ENCODE measurements at regions not wholly inside any gene's neighbourhood (a gene's known extent, or its start where the extent isn't known, plus 50 kb on each side); places are given as distances from the start of the nearest gene placed in this dataset.

DNA sequence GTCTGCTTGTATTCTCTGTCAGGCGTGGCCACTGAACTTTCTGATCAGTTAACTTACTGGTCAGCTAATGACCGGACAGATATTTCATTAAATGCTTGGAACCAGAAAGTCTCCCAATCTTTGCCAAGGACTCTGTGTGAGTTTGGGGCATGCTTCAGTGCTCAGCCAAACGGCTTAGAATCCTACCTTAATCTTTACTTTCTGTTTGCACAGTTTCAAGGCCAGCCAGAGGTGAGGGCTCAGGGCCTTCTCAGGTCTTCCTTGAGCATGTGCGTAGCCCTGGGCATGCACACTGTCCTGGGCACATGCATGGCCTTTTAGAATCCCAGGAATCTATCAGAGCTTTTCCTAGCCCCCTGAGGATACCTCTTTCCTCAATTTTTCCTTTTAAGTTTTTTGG is 230.1 kb downstream of the RAB11FIP4 start:
- in situ Hi-C loops (cut with MboI): no loop called here
- BruUV-seq (replicated peaks): no TSS peak
- DNase-seq (ENCODE audit: extremely low read depth in 1 of 4, low spot score in 3 of 4): no peak
- TF ChIP-seq, protein P1, sequence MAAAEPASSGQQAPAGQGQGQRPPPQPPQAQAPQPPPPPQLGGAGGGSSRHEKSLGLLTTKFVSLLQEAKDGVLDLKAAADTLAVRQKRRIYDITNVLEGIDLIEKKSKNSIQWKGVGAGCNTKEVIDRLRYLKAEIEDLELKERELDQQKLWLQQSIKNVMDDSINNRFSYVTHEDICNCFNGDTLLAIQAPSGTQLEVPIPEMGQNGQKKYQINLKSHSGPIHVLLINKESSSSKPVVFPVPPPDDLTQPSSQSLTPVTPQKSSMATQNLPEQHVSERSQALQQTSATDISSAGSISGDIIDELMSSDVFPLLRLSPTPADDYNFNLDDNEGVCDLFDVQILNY (CRISPR knock-in tag; IDR thresholded peaks at IDR 0.05): no peak
- TF ChIP-seq MYNN (IDR thresholded peaks at IDR 0.05) (no peak), MYNN (CRISPR knock-in tag; IDR thresholded peaks at IDR 0.05) (no peak), ZNF133 (CRISPR knock-in tag; IDR thresholded peaks at IDR 0.05) (no peak), MTF1 (CRISPR knock-in tag; IDR thresholded peaks at IDR 0.05; ENCODE audit: borderline replicate concordance) (no peak), FOXJ2 (tag; IDR thresholded peaks at IDR 0.05) (no peak), SMAD2 (IDR thresholded peaks at IDR 0.05; ENCODE audit: low read depth, low read length) (no peak), ARNT (IDR thresholded peaks at IDR 0.05) (no peak), PML (IDR thresholded peaks at IDR 0.05; ENCODE audit: low read length) (no peak), ZNF766 (CRISPR knock-in tag; conservative IDR thresholded peaks at IDR 0.05) (no peak), L3MBTL2 (IDR thresholded peaks at IDR 0.05) (no peak), ARID2 (IDR thresholded peaks at IDR 0.05) (no peak), ZNF668 (CRISPR knock-in tag; IDR thresholded peaks at IDR 0.05) (no peak), BDP1 (IDR thresholded peaks at IDR 0.05; ENCODE audit: insufficient read depth, insufficient read length) (no peak), ETV5 (CRISPR knock-in tag; IDR thresholded peaks at IDR 0.05; ENCODE audit: low read depth) (no peak), ZBTB1 (CRISPR knock-in tag; IDR thresholded peaks at IDR 0.05; ENCODE audit: borderline replicate concordance, low read depth) (no peak), EHMT2 (IDR thresholded peaks at IDR 0.05) (no peak)
- TF ChIP-seq, protein P2, sequence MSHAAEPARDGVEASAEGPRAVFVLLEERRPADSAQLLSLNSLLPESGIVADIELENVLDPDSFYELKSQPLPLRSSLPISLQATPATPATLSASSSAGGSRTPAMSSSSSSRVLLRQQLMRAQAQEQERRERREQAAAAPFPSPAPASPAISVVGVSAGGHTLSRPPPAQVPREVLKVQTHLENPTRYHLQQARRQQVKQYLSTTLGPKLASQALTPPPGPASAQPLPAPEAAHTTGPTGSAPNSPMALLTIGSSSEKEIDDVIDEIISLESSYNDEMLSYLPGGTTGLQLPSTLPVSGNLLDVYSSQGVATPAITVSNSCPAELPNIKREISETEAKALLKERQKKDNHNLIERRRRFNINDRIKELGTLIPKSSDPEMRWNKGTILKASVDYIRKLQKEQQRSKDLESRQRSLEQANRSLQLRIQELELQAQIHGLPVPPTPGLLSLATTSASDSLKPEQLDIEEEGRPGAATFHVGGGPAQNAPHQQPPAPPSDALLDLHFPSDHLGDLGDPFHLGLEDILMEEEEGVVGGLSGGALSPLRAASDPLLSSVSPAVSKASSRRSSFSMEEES (CRISPR knock-in tag; IDR thresholded peaks at IDR 0.05): no peak
- TF ChIP-seq, protein P3, sequence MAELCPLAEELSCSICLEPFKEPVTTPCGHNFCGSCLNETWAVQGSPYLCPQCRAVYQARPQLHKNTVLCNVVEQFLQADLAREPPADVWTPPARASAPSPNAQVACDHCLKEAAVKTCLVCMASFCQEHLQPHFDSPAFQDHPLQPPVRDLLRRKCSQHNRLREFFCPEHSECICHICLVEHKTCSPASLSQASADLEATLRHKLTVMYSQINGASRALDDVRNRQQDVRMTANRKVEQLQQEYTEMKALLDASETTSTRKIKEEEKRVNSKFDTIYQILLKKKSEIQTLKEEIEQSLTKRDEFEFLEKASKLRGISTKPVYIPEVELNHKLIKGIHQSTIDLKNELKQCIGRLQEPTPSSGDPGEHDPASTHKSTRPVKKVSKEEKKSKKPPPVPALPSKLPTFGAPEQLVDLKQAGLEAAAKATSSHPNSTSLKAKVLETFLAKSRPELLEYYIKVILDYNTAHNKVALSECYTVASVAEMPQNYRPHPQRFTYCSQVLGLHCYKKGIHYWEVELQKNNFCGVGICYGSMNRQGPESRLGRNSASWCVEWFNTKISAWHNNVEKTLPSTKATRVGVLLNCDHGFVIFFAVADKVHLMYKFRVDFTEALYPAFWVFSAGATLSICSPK (IDR thresholded peaks at IDR 0.05; ENCODE audit: borderline replicate concordance): no peak
- TF ChIP-seq, protein P4, sequence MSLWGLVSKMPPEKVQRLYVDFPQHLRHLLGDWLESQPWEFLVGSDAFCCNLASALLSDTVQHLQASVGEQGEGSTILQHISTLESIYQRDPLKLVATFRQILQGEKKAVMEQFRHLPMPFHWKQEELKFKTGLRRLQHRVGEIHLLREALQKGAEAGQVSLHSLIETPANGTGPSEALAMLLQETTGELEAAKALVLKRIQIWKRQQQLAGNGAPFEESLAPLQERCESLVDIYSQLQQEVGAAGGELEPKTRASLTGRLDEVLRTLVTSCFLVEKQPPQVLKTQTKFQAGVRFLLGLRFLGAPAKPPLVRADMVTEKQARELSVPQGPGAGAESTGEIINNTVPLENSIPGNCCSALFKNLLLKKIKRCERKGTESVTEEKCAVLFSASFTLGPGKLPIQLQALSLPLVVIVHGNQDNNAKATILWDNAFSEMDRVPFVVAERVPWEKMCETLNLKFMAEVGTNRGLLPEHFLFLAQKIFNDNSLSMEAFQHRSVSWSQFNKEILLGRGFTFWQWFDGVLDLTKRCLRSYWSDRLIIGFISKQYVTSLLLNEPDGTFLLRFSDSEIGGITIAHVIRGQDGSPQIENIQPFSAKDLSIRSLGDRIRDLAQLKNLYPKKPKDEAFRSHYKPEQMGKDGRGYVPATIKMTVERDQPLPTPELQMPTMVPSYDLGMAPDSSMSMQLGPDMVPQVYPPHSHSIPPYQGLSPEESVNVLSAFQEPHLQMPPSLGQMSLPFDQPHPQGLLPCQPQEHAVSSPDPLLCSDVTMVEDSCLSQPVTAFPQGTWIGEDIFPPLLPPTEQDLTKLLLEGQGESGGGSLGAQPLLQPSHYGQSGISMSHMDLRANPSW (CRISPR knock-in tag; IDR thresholded peaks at IDR 0.05): no peak
- WGBS (ENCODE audit: insufficient coverage, low coverage, missing lambda C conversion rate): 15% methylated on average over 4 of the region's 4 CpGs
- Histone ChIP-seq H3K4me3 (no peak overlapping the region), H3K4me1 (replicated peaks in 1 of 2; ENCODE audit: control insufficient read depth in 2 of 2, insufficient read depth in 2 of 2, low read length in 2 of 2) (no peaks in the 10 kb centered on the region), H3K9me1 (ENCODE audit: control insufficient read depth, insufficient read depth, low read length) (no peaks in the 10 kb centered on the region), H3K9me3 (replicated peaks; ENCODE audit: control insufficient read depth, insufficient read depth, low read depth, low read length) (no peaks in the 10 kb centered on the region), H3K36me3 (ENCODE audit: control insufficient read depth, insufficient read depth, low read length) (no peaks in the 10 kb centered on the region), H4K20me1 (replicated peaks; ENCODE audit: control insufficient read depth, insufficient read depth, low read length) (no peaks in the 10 kb centered on the region), H3K27me3 (ENCODE audit: control insufficient read depth in 2 of 2, insufficient read depth in 2 of 2, low read length in 2 of 2) (no peaks in the 10 kb centered on the region; a peak in 1 of 5 replicates), H3K27ac (ENCODE audit: extremely low read depth, low read depth, low read length) (no peak overlapping the region), H3K4me2 (ENCODE audit: insufficient read depth, low read length) (no peak overlapping the region), H3K79me2 (ENCODE audit: control insufficient read depth, insufficient read depth, low read length) (no peaks in the 10 kb centered on the region), H2AFZ (ENCODE audit: low read depth, low read length) (no peak overlapping the region), H3K9ac (ENCODE audit: insufficient read depth in 1 of 2, low read depth in 2 of 2, low read length in 2 of 2) (no peak overlapping the region)
- FAIRE-seq: no peak
- POLR2A ChIA-PET: interaction anchor here (0.5 to 0.6 kb wide), 2 partner anchors 52 to 387 kb away, joined by 3 read pairs; no protein-coding TSS in a partner anchor
- no peak for ATAC-seq
- CTCF ChIA-PET (ENCODE audit: low intra/inter-chr PET ratio): no interaction called here
- intact Hi-C loops (cut with micrococcal nuclease): no loop called here
